ENCODE measurements at regions not wholly inside any gene's neighbourhood (a gene's known extent, or its start where the extent isn't known, plus 50 kb on each side); places are given as distances from the start of the nearest gene placed in this dataset.

DNA sequence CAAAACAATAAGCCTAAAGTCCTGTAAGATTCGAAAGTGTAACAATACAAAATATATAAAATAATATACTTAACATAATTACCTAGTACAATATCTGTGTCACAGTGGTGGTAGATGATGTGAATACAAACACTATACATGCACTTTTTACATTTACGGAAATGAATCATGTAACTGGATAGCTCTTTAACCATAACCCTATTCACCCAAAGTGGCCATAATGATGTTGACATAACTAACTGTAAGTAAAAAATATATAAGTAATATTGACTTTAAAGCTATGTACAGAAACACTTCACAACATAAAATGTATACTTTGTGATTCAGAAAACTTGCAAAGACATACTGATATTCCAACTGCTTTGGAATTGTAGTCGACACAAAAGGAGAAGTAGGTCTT lies 616.9 kb upstream of the SLC8A1 start:
- no peak for DNase-seq
- 72 to 79% methylated on average over 3 of the region's 3 CpGs for WGBS, 2 donors
- Histone ChIP-seq H3K27ac (no peak overlapping the region), H3K9me3 (no peaks in the 10 kb centered on the region), H3K4me3 (no peak overlapping the region), H3K4me1 (no peaks in the 10 kb centered on the region), H3K27me3 (no peaks in the 10 kb centered on the region), H3K36me3 (no peaks in the 10 kb centered on the region)
- TF ChIP-seq, protein P1, sequence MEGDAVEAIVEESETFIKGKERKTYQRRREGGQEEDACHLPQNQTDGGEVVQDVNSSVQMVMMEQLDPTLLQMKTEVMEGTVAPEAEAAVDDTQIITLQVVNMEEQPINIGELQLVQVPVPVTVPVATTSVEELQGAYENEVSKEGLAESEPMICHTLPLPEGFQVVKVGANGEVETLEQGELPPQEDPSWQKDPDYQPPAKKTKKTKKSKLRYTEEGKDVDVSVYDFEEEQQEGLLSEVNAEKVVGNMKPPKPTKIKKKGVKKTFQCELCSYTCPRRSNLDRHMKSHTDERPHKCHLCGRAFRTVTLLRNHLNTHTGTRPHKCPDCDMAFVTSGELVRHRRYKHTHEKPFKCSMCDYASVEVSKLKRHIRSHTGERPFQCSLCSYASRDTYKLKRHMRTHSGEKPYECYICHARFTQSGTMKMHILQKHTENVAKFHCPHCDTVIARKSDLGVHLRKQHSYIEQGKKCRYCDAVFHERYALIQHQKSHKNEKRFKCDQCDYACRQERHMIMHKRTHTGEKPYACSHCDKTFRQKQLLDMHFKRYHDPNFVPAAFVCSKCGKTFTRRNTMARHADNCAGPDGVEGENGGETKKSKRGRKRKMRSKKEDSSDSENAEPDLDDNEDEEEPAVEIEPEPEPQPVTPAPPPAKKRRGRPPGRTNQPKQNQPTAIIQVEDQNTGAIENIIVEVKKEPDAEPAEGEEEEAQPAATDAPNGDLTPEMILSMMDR (IDR thresholded peaks at IDR 0.05) = no peak
- TF ChIP-seq POLR2A (IDR thresholded peaks at IDR 0.05) = no peak
- intact Hi-C loops (cut with DNase I) = no loop called here

DNA sequence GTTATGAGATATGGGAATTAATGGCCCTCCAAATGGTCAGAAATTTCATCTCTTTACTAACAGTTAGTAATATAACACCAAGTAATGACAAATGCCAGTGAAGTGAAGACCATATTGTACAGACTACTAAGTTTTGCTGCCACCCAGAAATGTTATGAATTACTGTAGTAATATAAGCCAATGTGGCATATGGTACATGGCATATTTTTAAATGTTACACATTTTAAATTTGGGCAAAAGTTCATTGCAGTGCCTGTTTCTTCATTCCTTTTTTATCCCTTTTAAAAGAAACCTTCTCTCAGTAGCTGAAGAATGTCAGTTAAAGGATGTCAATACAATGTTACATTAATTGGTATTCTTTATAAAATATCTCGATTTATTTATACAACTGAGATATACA lies 626.5 kb upstream of the SLC8A1 start:
- WGBS, 2 donors = 65 to 79% methylated on average over 1 of the region's 1 CpG
- H3K27me3 ChIP-seq = no peaks in the 10 kb centered on the region
- no peaks in the 10 kb centered on the region for H3K9me3 ChIP-seq
- no peaks in the 10 kb centered on the region for H3K36me3 ChIP-seq
- no peak overlapping the region for H3K27ac ChIP-seq
- no peak for DNase-seq
- TF ChIP-seq, protein P1 (IDR thresholded peaks at IDR 0.05) = no peak
- no peak for TF ChIP-seq POLR2A (IDR thresholded peaks at IDR 0.05)
- H3K4me1 ChIP-seq = no peaks in the 10 kb centered on the region
- H3K4me3 ChIP-seq = no peak overlapping the region
- intact Hi-C loops (cut with DNase I) = no loop called here

- TF ChIP-seq, protein P1 (IDR thresholded peaks at IDR 0.05) = no peak
- TF ChIP-seq POLR2A (IDR thresholded peaks at IDR 0.05) = no peak
- Histone ChIP-seq H3K9me3 (no peaks in the 10 kb centered on the region), H3K27ac (no peak overlapping the region), H3K27me3 (no peaks in the 10 kb centered on the region), H3K36me3 (no peaks in the 10 kb centered on the region), H3K4me3 (no peak overlapping the region), H3K4me1 (no peaks in the 10 kb centered on the region)
- WGBS, 2 donors = 25 to 50% methylated on average over 1 of the region's 1 CpG
- intact Hi-C loops (cut with DNase I) = no loop called here
- no peak for DNase-seq
These were observed 627.1 kb upstream of the SLC8A1 start for GRCh38 chr2:41079011-41079410.

DNA sequence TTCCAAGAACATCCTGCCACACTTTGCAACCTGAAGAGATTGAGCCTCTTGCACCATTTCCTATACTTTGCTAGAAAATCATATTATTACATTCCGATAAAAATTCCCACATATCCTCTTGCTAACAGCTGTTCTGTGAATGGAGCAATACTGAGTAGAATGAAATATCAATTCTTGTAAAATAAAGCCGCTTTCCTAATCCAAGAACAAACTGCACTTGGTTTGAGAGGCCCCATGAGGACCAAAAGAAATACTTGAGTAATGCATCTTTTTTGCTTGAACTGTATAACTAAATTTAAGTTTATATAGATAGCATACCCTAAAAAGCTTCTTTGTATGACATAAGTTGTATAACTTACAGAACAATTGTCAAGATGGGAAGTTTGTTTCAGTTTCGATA lies 632.4 kb upstream of the SLC8A1 start:
- Histone ChIP-seq H3K36me3 (no peaks in the 10 kb centered on the region), H3K4me3 (no peak overlapping the region), H3K27ac (no peak overlapping the region), H3K9me3 (no peaks in the 10 kb centered on the region), H3K4me1 (no peaks in the 10 kb centered on the region), H3K27me3 (no peaks in the 10 kb centered on the region)
- DNase-seq = no peak
- 56 to 82% methylated on average over 3 of the region's 3 CpGs for WGBS, 2 donors
- TF ChIP-seq POLR2A (IDR thresholded peaks at IDR 0.05) = no peak
- TF ChIP-seq, protein P1 (IDR thresholded peaks at IDR 0.05) = no peak
- intact Hi-C loops (cut with DNase I) = no loop called here

GRCh38 chr2:41087946-41088345 lies 636.1 kb upstream of the SLC8A1 start:
- DNase-seq = no peak
- Histone ChIP-seq H3K27me3 (no peaks in the 10 kb centered on the region), H3K9me3 (no peaks in the 10 kb centered on the region), H3K4me1 (no peaks in the 10 kb centered on the region), H3K4me3 (no peak overlapping the region), H3K27ac (no peak overlapping the region), H3K36me3 (no peaks in the 10 kb centered on the region)
- no peak for TF ChIP-seq POLR2A (IDR thresholded peaks at IDR 0.05)
- TF ChIP-seq, protein P1 (IDR thresholded peaks at IDR 0.05) = no peak
- intact Hi-C loops (cut with DNase I) = no loop called here

Measured in esophagus squamous epithelium (tissue), 5 donors.